ENCODE measurements at regions not wholly inside any gene's neighbourhood (a gene's known extent, or its start where the extent isn't known, plus 50 kb on each side); places are given as distances from the start of the nearest gene placed in this dataset.

DNA sequence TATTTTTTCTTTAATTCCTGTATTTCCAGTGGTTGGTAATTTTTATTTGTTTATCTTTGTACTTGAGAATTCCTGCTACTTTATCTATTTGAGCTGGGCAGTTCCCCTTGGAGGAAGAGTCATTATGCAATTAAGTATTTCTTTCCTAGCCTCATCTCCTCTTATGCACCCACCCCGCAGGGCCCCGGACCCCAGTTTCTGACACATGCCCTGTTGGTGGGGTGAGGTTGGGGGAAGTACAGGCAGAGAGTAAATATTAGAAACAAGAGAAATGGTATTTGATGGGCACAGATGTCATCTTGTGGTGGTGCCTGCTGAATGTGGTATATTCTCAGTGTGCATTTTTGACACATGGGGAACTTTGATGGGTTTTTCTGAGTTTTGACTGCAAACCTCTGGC is 602.7 kb upstream of the NOX3 start:
- peaks cover 0 to 9% (median 0%) of the 10 kb centered on the region in 4 donors for H3K4me1 ChIP-seq
- H3K27ac ChIP-seq = no peak overlapping the region
- DNase-seq = no peak
- 84 to 95% (median 87%) methylated on average over 2 of the region's 2 CpGs for whole genome bisulfite sequencing, 5 donors
- intact Hi-C loops (cut with DNase I; ENCODE audit: low total_unique reads) = no loop called here
- no peaks in the 10 kb centered on the region for H3K36me3 ChIP-seq
- H3K4me3 ChIP-seq = no peak overlapping the region
- H3K9me3 ChIP-seq = no peaks in the 10 kb centered on the region
- no peaks in the 10 kb centered on the region for H3K27me3 ChIP-seq
- TF ChIP-seq POLR2A (IDR thresholded peaks at IDR 0.05) (no peak), EP300 (IDR thresholded peaks at IDR 0.05) (no peak), POLR2AphosphoS5 (IDR thresholded peaks at IDR 0.05) (no peak)
- TF ChIP-seq, protein P1, sequence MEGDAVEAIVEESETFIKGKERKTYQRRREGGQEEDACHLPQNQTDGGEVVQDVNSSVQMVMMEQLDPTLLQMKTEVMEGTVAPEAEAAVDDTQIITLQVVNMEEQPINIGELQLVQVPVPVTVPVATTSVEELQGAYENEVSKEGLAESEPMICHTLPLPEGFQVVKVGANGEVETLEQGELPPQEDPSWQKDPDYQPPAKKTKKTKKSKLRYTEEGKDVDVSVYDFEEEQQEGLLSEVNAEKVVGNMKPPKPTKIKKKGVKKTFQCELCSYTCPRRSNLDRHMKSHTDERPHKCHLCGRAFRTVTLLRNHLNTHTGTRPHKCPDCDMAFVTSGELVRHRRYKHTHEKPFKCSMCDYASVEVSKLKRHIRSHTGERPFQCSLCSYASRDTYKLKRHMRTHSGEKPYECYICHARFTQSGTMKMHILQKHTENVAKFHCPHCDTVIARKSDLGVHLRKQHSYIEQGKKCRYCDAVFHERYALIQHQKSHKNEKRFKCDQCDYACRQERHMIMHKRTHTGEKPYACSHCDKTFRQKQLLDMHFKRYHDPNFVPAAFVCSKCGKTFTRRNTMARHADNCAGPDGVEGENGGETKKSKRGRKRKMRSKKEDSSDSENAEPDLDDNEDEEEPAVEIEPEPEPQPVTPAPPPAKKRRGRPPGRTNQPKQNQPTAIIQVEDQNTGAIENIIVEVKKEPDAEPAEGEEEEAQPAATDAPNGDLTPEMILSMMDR (IDR thresholded peaks at IDR 0.05) = no peak

DNA sequence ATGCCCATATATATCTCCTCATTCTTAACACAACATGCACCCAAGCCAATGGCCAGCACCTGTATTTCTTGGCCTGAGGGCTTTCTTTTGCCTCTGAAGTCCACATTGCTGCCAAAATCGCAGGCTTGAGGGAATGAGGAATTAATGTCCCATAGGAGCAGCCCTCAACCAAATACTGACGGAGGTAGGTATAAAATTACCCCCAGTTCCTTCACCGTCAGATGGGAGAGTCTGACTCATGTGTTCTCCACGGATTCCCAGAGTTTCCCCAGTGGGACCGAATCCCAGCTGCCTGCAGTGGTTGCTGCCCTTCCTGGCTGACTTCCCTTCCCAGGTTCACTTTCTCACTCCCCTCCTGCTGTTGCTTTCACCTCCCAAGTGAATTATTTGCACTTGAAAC is 602.2 kb upstream of the NOX3 start:
- TF ChIP-seq POLR2A (IDR thresholded peaks at IDR 0.05) = no peak
- TF ChIP-seq, protein P1 (IDR thresholded peaks at IDR 0.05) = no peak
- no peak for TF ChIP-seq POLR2AphosphoS5 (IDR thresholded peaks at IDR 0.05)
- no peak for TF ChIP-seq EP300 (IDR thresholded peaks at IDR 0.05)

GRCh38 chr6:156056085-156056484 is 600.4 kb upstream of the NOX3 start:
- no peaks in the 10 kb centered on the region for H3K36me3 ChIP-seq
- H3K27ac ChIP-seq = no peak overlapping the region
- DNase-seq = no peak
- TF ChIP-seq, protein P1 (IDR thresholded peaks at IDR 0.05) = no peak
- no peak for TF ChIP-seq EP300 (IDR thresholded peaks at IDR 0.05)
- TF ChIP-seq POLR2AphosphoS5 (IDR thresholded peaks at IDR 0.05) = no peak
- no peak for TF ChIP-seq POLR2A (IDR thresholded peaks at IDR 0.05)
- 80 to 92% (median 86%) methylated on average over 2 of the region's 2 CpGs for WGBS, 5 donors
- H3K4me3 ChIP-seq = no peak overlapping the region
- intact Hi-C loops (cut with DNase I; ENCODE audit: low total_unique reads) = no loop called here
- no peaks in the 10 kb centered on the region for H3K27me3 ChIP-seq
- H3K4me1 ChIP-seq = no peaks in the 10 kb centered on the region
- H3K9me3 ChIP-seq = no peaks in the 10 kb centered on the region

More for the DNA sequence above, 602.2 kb upstream of the NOX3 start:
- intact Hi-C loops (cut with DNase I; ENCODE audit: low total_unique reads) = no loop called here
- H3K27me3 ChIP-seq = no peaks in the 10 kb centered on the region
- no peaks in the 10 kb centered on the region for H3K9me3 ChIP-seq
- H3K27ac ChIP-seq = no peak overlapping the region
- no peak for DNase-seq
- H3K4me3 ChIP-seq = no peak overlapping the region
- 77 to 87% (median 83%) methylated on average over 5 of the region's 5 CpGs for WGBS, 5 donors
- no peaks in the 10 kb centered on the region for H3K36me3 ChIP-seq
- peaks cover 0 to 9% (median 0%) of the 10 kb centered on the region in 4 donors for H3K4me1 ChIP-seq

- 90 to 95% (median 92%) methylated on average over 13 of the region's 13 CpGs for WGBS, 5 donors
These were observed 598.0 kb upstream of the NOX3 start for GRCh38 chr6:156053626-156054025.

More at GRCh38 chr6:156053626-156054025, 598.0 kb upstream of the NOX3 start:
- DNase-seq = no peak
- Histone ChIP-seq H3K9me3 (no peaks in the 10 kb centered on the region), H3K36me3 (no peaks in the 10 kb centered on the region), H3K4me1 (no peaks in the 10 kb centered on the region), H3K27me3 (no peaks in the 10 kb centered on the region), H3K4me3 (no peak overlapping the region), H3K27ac (no peak overlapping the region)
- TF ChIP-seq EP300 (IDR thresholded peaks at IDR 0.05) (no peak), POLR2AphosphoS5 (IDR thresholded peaks at IDR 0.05) (no peak), POLR2A (IDR thresholded peaks at IDR 0.05) (no peak)
- TF ChIP-seq, protein P1 (IDR thresholded peaks at IDR 0.05) = no peak
- intact Hi-C loops (cut with DNase I; ENCODE audit: low total_unique reads) = no loop called here

All from stomach (tissue), 8 donors.